Osteocyte (in vitro differentiated cells): ENCODE measurements at regions not wholly inside any gene's neighbourhood (a gene's known extent, or its start where the extent isn't known, plus 50 kb on each side); places are given as distances from the start of the nearest gene placed in this dataset.

Experiments
- DNase-seq: peaks from one replicate; pipeline ENCODE4 v3.0.0; 2021; ENCODE audit warnings: mixed read lengths; ENCODE audit not compliant: unreplicated experiment; ENCODE audit errors: extremely low spot score
- H3K27ac Mint-ChIP-seq: one replicate; pipeline ENCODE4 v1.8.0; 2021; ENCODE audit warnings: mild to moderate bottlenecking, mixed read lengths; ENCODE audit not compliant: unreplicated experiment
- H3K27me3 Mint-ChIP-seq: one replicate; pipeline ENCODE4 v1.8.0; 2021; ENCODE audit warnings: mixed read lengths; ENCODE audit not compliant: unreplicated experiment
- H3K36me3 Mint-ChIP-seq: one replicate; pipeline ENCODE4 v1.8.0; 2021; ENCODE audit warnings: mixed read lengths; ENCODE audit not compliant: unreplicated experiment
- H3K4me1 Mint-ChIP-seq: one replicate; pipeline ENCODE4 v1.8.0; 2021; ENCODE audit warnings: mixed read lengths; ENCODE audit not compliant: unreplicated experiment
- H3K4me3 Mint-ChIP-seq: one replicate; pipeline ENCODE4 v1.8.0; 2021; ENCODE audit warnings: mild to moderate bottlenecking, moderate library complexity, mixed read lengths; ENCODE audit not compliant: unreplicated experiment
- H3K9me3 Mint-ChIP-seq: one replicate; pipeline ENCODE4 v1.8.0; 2021; ENCODE audit warnings: mixed read lengths; ENCODE audit not compliant: unreplicated experiment
- TF ChIP-seq, protein P1 (sequence below): fragments of 200-600 bp; sonication (generic); IDR thresholded peaks from 2 replicates; pipeline ENCODE4 v1.5.0; 2021; ENCODE audit warnings: antibody characterized with exemption, mild to moderate bottlenecking, moderate library complexity

DNA sequence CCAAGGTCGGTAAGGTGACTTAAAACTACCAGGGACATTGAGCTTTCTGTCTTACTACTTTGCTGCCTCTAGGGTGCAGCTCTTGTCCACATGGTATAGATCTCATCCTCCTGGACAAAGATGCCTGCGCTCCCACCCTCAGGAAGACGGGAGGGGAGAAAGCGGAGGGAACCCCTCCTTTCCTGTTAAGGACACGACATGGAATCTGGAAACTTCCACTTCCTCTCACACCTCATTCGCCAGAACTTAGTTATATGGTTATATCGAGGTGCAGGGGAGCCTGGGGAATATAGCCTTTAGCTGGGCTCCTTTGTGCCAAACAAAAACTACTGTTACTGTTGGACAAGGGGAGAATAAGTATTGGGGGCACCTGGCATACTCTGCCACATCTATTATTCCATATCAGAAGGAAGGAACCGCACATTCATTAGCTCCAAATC, 224.3 kb upstream of the TSHZ2 start:
- Mint-ChIP-seq H3K27me3 (no peaks in the 10 kb centered on the region), H3K4me1 (no peaks in the 10 kb centered on the region), H3K27ac (no peak overlapping the region), H3K4me3 (no peak overlapping the region), H3K9me3 (peaks cover 16% of the 10 kb centered on the region), H3K36me3 (no peaks in the 10 kb centered on the region)
- TF ChIP-seq, protein P1, sequence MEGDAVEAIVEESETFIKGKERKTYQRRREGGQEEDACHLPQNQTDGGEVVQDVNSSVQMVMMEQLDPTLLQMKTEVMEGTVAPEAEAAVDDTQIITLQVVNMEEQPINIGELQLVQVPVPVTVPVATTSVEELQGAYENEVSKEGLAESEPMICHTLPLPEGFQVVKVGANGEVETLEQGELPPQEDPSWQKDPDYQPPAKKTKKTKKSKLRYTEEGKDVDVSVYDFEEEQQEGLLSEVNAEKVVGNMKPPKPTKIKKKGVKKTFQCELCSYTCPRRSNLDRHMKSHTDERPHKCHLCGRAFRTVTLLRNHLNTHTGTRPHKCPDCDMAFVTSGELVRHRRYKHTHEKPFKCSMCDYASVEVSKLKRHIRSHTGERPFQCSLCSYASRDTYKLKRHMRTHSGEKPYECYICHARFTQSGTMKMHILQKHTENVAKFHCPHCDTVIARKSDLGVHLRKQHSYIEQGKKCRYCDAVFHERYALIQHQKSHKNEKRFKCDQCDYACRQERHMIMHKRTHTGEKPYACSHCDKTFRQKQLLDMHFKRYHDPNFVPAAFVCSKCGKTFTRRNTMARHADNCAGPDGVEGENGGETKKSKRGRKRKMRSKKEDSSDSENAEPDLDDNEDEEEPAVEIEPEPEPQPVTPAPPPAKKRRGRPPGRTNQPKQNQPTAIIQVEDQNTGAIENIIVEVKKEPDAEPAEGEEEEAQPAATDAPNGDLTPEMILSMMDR = no peak
- no peak for DNase-seq

DNA sequence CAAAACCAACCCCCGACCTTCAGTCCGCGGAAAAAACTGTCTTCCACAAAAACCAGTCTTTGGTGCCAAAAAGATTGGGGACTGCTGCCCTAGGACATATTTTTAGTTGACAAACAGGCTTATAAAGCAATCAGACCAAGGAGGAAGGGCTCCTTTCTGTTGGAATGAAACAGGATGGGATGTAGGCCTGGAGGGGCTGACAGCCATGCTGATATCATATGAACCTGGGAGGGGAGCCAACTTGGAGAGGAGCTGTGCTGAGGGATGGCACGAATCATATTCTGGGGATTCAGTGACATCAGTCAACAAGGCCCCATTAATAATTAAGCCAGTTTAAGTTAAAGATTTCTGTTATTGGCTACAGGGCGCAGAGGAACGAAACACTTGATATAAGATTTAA, 225.4 kb upstream of the TSHZ2 start:
- Mint-ChIP-seq H3K4me3 (no peak overlapping the region), H3K27me3 (no peaks in the 10 kb centered on the region), H3K36me3 (no peaks in the 10 kb centered on the region), H3K27ac (no peak overlapping the region), H3K9me3 (peaks cover 12% of the 10 kb centered on the region), H3K4me1 (no peaks in the 10 kb centered on the region)
- TF ChIP-seq, protein P1 = no peak
- DNase-seq = no peak

DNA sequence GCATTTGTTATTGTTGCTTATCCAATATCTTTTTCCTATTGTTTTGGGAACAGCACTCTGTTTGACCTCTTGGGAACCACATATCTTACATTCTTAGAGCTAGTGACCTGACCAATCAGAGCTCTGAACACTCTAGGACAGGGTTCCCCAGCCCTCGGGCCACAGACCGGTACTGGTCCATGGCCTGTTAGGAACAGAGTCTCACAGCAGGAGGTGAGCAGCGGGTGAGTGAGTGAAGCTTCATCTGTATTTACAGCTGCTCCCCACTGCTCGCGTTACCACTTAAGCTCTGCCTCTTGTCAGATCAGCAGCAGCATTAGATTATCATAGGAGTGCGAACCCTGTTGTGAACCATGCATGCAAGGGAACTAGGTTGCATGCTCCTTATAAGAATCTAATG, 226.0 kb upstream of the TSHZ2 start:
- H3K4me3 Mint-ChIP-seq = no peak overlapping the region
- H3K9me3 Mint-ChIP-seq = peaks cover 12% of the 10 kb centered on the region
- no peak for DNase-seq
- H3K27ac Mint-ChIP-seq = no peak overlapping the region
- no peaks in the 10 kb centered on the region for H3K27me3 Mint-ChIP-seq
- H3K36me3 Mint-ChIP-seq = no peaks in the 10 kb centered on the region
- TF ChIP-seq, protein P1 = no peak
- no peaks in the 10 kb centered on the region for H3K4me1 Mint-ChIP-seq

DNA sequence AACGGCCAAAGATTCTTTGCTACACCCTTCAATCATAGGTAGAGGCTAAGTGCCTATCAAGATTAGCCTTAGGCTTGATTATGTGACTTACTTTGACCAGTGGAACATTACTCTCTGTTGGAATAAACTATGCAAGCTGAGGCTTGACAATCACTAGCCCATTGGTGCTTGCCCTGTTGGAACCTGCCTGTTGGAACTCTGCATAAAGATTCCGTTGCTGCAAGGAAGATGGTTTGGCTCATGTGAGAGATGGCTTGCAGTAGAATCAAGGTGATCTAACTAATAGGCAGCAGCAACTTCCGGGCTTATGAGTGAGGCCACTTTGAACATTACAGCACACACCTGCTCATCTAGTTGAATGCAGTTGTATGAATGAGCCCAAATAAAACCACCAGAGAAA, 227.7 kb upstream of the TSHZ2 start:
- TF ChIP-seq, protein P1 = no peak
- Mint-ChIP-seq H3K27ac (no peak overlapping the region), H3K27me3 (no peaks in the 10 kb centered on the region), H3K4me1 (no peaks in the 10 kb centered on the region), H3K9me3 (peaks cover 19% of the 10 kb centered on the region), H3K36me3 (no peaks in the 10 kb centered on the region), H3K4me3 (no peak overlapping the region)
- no peak for DNase-seq

DNA sequence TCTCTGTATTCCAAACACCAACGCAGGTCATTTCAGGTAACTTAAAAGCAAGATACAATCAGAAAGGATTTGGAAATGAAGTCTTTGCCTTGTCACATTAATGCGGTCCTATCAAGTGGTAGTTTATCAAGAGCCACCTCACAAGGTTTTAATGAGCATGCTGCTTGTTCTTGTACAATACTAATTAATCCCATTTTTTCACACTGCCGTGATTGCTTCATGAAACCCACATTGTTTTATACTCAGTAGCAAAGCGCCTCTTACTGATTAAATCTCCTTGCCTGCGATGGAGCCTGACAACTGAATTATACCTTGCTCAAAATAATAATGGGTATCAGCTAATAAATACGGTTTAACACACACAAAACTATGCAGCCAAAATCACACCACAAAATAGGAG, 234.1 kb upstream of the TSHZ2 start:
- TF ChIP-seq, protein P1 = no peak
- Mint-ChIP-seq H3K9me3 (peaks cover 9% of the 10 kb centered on the region), H3K4me3 (no peak overlapping the region), H3K36me3 (no peaks in the 10 kb centered on the region), H3K27ac (no peak overlapping the region), H3K4me1 (no peaks in the 10 kb centered on the region), H3K27me3 (no peaks in the 10 kb centered on the region)
- no peak for DNase-seq
